T47D (cell line): ENCODE measurements at regions not wholly inside any gene's neighbourhood (a gene's known extent, or its start where the extent isn't known, plus 50 kb on each side); places are given as distances from the start of the nearest gene placed in this dataset.
A peak's percentile ranks its signal among the peaks of the same experiment; 100 is the strongest.
"Not testable (repeated sequence)": the region's sequence is repeated elsewhere in the genome, so short reads cannot be mapped to it uniquely, and the experiment has no call there.

Experiments used
- DNase-seq, 2 experiments: peaks; one replicate each; pipeline versions ENCODE4 v3.0.0 to v3.0.0-alpha.2; 2011 to 2012; ENCODE audit warnings: low read depth in 1 of 2, low spot score in 1 of 2
- JUND ChIP-seq: IDR thresholded peaks from 2 replicates; pipeline ENCODE4 v1.6.1; 2012; ENCODE audit warnings: low read depth
- in situ Hi-C: cut with HindIII; loops from 2 replicates; pipeline ENCODE4 v1.10.0; 2016; ENCODE audit warnings: low sequenced_read_pairs, low pct_unique_long_range_greater_than_20kb

- no peak for DNase-seq
- in situ Hi-C loops = no loop called here
- no peak for TF ChIP-seq JUND
Measured at GRCh38 chr13:44140888-44141724, 232.5 kb upstream of the SERP2 start.

- no peak for TF ChIP-seq JUND
- DNase-seq = peak; percentile 86 to 94
- in situ Hi-C loops = no loop called here
Measured at GRCh38 chr13:44141725-44142539, 231.7 kb upstream of the SERP2 start.

GRCh38 chr13:44142540-44142867 is 231.1 kb upstream of the SERP2 start:
- no peak for DNase-seq
- no peak for TF ChIP-seq JUND
- in situ Hi-C loops = no loop called here

- no peak for TF ChIP-seq JUND
- no peak for DNase-seq
- in situ Hi-C loops = no loop called here
Measured at GRCh38 chr13:44142941-44143665, 230.5 kb upstream of the SERP2 start.

- in situ Hi-C loops = no loop called here
- DNase-seq = no peak
- TF ChIP-seq JUND = no peak
Measured at GRCh38 chr13:44146138-44146537, 227.5 kb upstream of the SERP2 start.

GRCh38 chr13:44147233-44147632 is 226.4 kb upstream of the SERP2 start:
- no peak for DNase-seq
- in situ Hi-C loops = no loop called here
- no peak for TF ChIP-seq JUND

- no peak for DNase-seq
- no peak for TF ChIP-seq JUND
- in situ Hi-C loops = no loop called here
Measured at GRCh38 chr13:44147648-44148047, 226.0 kb upstream of the SERP2 start.

- TF ChIP-seq JUND = no peak
- no peak for DNase-seq
- in situ Hi-C loops = no loop called here
Measured at GRCh38 chr13:44148159-44148914, 225.3 kb upstream of the SERP2 start.

GRCh38 chr13:44149231-44149630 is 224.4 kb upstream of the SERP2 start:
- in situ Hi-C loops, DNase-seq: not testable (repeated sequence)

GRCh38 chr13:44149821-44150220 is 223.8 kb upstream of the SERP2 start:
- no peak for TF ChIP-seq JUND
- no peak for DNase-seq
- in situ Hi-C loops = no loop called here

GRCh38 chr13:44151474-44151873 is 222.2 kb upstream of the SERP2 start:
- DNase-seq = no peak
- no peak for TF ChIP-seq JUND
- in situ Hi-C loops = no loop called here

GRCh38 chr13:44153496-44153895 is 220.1 kb upstream of the SERP2 start:
- no peak for DNase-seq
- in situ Hi-C loops = no loop called here
- TF ChIP-seq JUND = no peak
